ENCODE measurements at regions not wholly inside any gene's neighbourhood (a gene's known extent, or its start where the extent isn't known, plus 50 kb on each side); places are given as distances from the start of the nearest gene placed in this dataset.

- TF ChIP-seq CTCF (IDR thresholded peaks at IDR 0.05; ENCODE audit: low read depth, low read length, missing control alignments) = no peak
- DNase-seq (ENCODE audit: extremely low read depth, low read depth) = no peak
- H3K4me3 ChIP-seq (replicated peaks; ENCODE audit: low read depth, low read length) = no peak overlapping the region
These were observed 317.4 kb downstream of the EN1 start for GRCh38 chr2:118529908-118530599.

GRCh38 chr2:118527571-118527970 lies 319.9 kb downstream of the EN1 start:
- no peak for DNase-seq (ENCODE audit: extremely low read depth, low read depth)
- no peak for TF ChIP-seq CTCF (IDR thresholded peaks at IDR 0.05; ENCODE audit: low read depth, low read length, missing control alignments)
- no peak overlapping the region for H3K4me3 ChIP-seq (replicated peaks; ENCODE audit: low read depth, low read length)

GRCh38 chr2:118525346-118525745 lies 322.1 kb downstream of the EN1 start:
- H3K4me3 ChIP-seq (replicated peaks; ENCODE audit: low read depth, low read length) = no peak overlapping the region

GRCh38 chr2:118524911-118525310 lies 322.5 kb downstream of the EN1 start:
- TF ChIP-seq CTCF (IDR thresholded peaks at IDR 0.05; ENCODE audit: low read depth, low read length, missing control alignments) = no peak
- H3K4me3 ChIP-seq (replicated peaks; ENCODE audit: low read depth, low read length) = no peak overlapping the region
- no peak for DNase-seq (ENCODE audit: extremely low read depth, low read depth)

More at GRCh38 chr2:118525346-118525745, 322.1 kb downstream of the EN1 start:
- no peak for DNase-seq (ENCODE audit: extremely low read depth, low read depth)
- no peak for TF ChIP-seq CTCF (IDR thresholded peaks at IDR 0.05; ENCODE audit: low read depth, low read length, missing control alignments)

GRCh38 chr2:118523761-118524160 lies 323.7 kb downstream of the EN1 start:
- no peak for DNase-seq (ENCODE audit: extremely low read depth, low read depth)
- TF ChIP-seq CTCF (IDR thresholded peaks at IDR 0.05; ENCODE audit: low read depth, low read length, missing control alignments) = no peak

GRCh38 chr2:118521960-118522359 lies 325.5 kb downstream of the EN1 start:
- H3K4me3 ChIP-seq (replicated peaks; ENCODE audit: low read depth, low read length) = no peak overlapping the region
- TF ChIP-seq CTCF (IDR thresholded peaks at IDR 0.05; ENCODE audit: low read depth, low read length, missing control alignments) = no peak

More at GRCh38 chr2:118523761-118524160, 323.7 kb downstream of the EN1 start:
- no peak overlapping the region for H3K4me3 ChIP-seq (replicated peaks; ENCODE audit: low read depth, low read length)

GRCh38 chr2:118521272-118521671 lies 326.2 kb downstream of the EN1 start:
- no peak for DNase-seq (ENCODE audit: extremely low read depth, low read depth)
- no peak for TF ChIP-seq CTCF (IDR thresholded peaks at IDR 0.05; ENCODE audit: low read depth, low read length, missing control alignments)
- H3K4me3 ChIP-seq (replicated peaks; ENCODE audit: low read depth, low read length) = no peak overlapping the region

More at GRCh38 chr2:118521960-118522359, 325.5 kb downstream of the EN1 start:
- DNase-seq (ENCODE audit: extremely low read depth, low read depth) = no peak
